ENCODE measurements at regions not wholly inside any gene's neighbourhood (a gene's known extent, or its start where the extent isn't known, plus 50 kb on each side); places are given as distances from the start of the nearest gene placed in this dataset.
"Not testable (repeated sequence)": the region's sequence is repeated elsewhere in the genome, so short reads cannot be mapped to it uniquely, and the experiment has no call there.

DNA sequence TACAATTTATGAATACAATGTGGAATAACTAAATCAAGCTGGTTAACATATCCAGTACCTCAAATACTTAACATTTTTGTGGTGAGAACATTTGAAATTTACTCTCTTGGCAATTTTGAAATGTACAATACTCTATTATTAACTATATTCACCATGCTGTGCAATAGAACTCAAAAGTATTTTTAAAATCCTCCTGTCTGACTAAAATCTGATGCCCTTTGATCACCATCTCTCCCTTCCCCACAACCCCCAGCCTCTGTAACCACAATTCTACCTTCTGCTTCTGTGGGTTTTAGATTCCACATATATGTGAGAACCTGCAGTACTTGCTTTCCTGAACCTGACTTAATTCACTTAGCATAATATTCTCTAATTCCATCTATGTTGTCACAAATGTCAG lies 71.6 kb upstream of the ALOX12 start:
- H3K4me3 Mint-ChIP-seq: no peak overlapping the region
- CTCF ChIA-PET: no interaction called here
- H3K4me1 Mint-ChIP-seq: peaks cover 18% of the 10 kb centered on the region
- H3K27ac Mint-ChIP-seq: no peak overlapping the region
- peaks cover 26% of the 10 kb centered on the region for H3K27me3 Mint-ChIP-seq
- peak; percentile 45 for DNase-seq
- no peaks in the 10 kb centered on the region for H3K9me3 Mint-ChIP-seq
- no peaks in the 10 kb centered on the region for H3K36me3 Mint-ChIP-seq

DNA sequence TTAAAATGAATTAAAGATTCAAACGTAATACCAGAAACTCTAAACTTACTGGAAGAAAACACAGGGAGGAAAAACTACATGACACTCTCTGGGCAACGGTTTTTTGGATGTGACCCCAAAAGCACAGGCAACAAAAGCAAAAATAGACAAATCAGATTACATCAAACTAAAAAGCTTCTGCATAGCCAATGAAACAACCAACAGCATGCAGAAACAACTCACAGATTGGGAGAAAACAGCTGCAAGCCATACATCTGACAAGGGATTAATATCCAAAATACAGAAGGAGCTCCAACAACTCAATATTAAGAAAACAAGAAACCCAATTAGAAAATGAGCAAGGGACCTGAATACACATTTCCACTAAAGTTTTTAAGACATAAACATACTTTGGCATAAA lies 69.2 kb upstream of the ALOX12 start:
- CTCF ChIA-PET: interaction anchor here (1.1 kb wide), 1 partner anchor 12 kb away, joined by 3 read pairs; no protein-coding TSS in a partner anchor
- Mint-ChIP-seq H3K4me3 (no peak overlapping the region), H3K4me1 (peaks cover 18% of the 10 kb centered on the region), H3K36me3 (no peaks in the 10 kb centered on the region), H3K9me3 (no peaks in the 10 kb centered on the region), H3K27ac (no peak overlapping the region), H3K27me3 (peaks cover 26% of the 10 kb centered on the region)
- no peak for DNase-seq

DNA sequence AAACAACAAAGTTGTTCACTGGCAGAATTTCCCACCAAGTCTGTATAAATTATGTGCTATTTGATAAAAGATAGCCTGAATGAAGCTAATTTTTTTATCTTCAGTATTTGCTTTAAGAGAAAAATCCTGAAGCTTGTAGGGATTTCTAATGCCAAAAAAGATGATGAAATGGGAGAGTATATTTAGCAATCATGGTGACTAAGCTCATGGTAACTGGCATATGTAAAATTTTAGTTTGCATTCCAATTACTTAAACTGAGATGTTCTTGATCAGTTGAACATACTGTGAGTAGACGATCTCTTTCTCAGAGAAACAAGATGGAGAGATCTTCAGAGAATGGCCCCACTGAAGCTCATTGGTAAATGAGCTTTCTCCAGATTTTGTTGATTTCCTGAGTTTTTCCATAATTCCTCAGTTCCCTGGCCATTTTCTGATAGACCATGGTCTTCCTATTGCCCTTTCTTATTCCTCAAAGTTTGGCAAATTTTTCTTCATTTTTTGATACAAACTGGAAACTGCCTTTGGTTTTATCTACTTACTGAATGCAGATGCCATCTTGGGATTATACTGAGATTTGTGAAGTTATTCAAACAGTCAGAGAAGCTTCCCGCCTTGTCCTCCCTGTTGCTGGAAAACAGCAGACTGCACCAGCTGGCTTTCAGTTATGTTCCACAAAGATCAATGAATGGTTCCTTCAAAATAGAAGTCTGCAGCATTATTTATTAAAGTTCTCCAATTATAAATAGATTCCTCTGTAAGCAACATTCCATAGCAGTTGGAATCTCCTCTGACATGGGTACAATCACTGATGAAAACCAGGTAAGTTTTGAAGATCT lies 68.3 kb upstream of the ALOX12 start:
- CTCF ChIA-PET: interaction anchor here (1.1 to 2.1 kb wide), 3 partner anchors 13 to 77 kb away, joined by 3 to 7 read pairs (median 4); no protein-coding TSS in a partner anchor
- Mint-ChIP-seq H3K4me3 (no peak overlapping the region), H3K4me1 (peaks cover 15% of the 10 kb centered on the region), H3K27me3 (peaks cover 20% of the 10 kb centered on the region), H3K27ac (no peak overlapping the region), H3K36me3 (no peaks in the 10 kb centered on the region), H3K9me3 (no peaks in the 10 kb centered on the region)
- no peak for DNase-seq

DNA sequence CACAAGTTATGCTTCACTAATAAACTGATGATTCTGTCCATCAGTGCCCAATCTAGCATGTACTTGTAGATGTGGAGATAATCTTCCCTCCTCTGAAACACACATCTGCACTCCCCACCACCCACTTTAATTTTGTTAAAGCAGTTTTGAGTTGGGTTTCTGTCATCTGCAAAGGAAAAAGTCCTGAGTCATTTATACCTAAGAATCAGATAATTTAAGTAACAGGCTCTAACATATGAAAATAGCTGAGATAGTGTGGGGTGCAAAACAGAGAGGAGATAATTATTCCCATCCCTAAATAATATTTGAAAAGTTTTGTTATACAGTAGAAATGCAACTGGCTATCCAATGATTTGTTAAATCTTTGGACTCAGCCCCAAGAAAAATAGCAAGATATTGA lies 67.7 kb upstream of the ALOX12 start:
- Mint-ChIP-seq H3K9me3 (no peaks in the 10 kb centered on the region), H3K4me1 (peaks cover 13% of the 10 kb centered on the region), H3K27me3 (peaks cover 15% of the 10 kb centered on the region), H3K27ac (no peak overlapping the region), H3K4me3 (no peak overlapping the region), H3K36me3 (no peaks in the 10 kb centered on the region)
- CTCF ChIA-PET: interaction anchor here (0.6 to 2.1 kb wide), 4 partner anchors 15 to 76 kb away, joined by 3 to 7 read pairs (median 4); no protein-coding TSS in a partner anchor
- no peak for DNase-seq

DNA sequence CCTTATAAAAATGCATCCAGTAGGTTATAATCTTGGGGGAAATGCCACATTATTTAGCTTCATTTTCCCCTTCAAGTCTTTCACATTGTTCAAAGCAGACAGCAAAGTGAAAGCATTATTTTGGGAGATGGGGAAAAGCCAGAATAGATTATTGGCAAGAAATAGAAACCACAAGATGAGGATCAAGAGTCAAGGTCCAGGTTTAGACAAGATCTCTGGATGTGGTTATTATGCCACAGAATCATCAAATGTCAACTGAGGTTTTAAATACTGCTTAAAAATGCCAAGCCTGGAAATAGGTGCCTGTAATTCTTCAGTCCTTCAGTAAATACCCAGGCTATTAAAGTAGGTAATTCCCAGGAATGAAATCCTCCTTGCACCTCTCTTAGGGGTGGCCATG lies 65.1 kb upstream of the ALOX12 start:
- H3K4me3 Mint-ChIP-seq: no peak overlapping the region
- no peak overlapping the region for H3K27ac Mint-ChIP-seq
- H3K4me1 Mint-ChIP-seq: no peaks in the 10 kb centered on the region
- DNase-seq: no peak
- no peaks in the 10 kb centered on the region for H3K9me3 Mint-ChIP-seq
- CTCF ChIA-PET: no interaction called here
- H3K27me3 Mint-ChIP-seq: peaks cover 15% of the 10 kb centered on the region
- H3K36me3 Mint-ChIP-seq: no peaks in the 10 kb centered on the region

DNA sequence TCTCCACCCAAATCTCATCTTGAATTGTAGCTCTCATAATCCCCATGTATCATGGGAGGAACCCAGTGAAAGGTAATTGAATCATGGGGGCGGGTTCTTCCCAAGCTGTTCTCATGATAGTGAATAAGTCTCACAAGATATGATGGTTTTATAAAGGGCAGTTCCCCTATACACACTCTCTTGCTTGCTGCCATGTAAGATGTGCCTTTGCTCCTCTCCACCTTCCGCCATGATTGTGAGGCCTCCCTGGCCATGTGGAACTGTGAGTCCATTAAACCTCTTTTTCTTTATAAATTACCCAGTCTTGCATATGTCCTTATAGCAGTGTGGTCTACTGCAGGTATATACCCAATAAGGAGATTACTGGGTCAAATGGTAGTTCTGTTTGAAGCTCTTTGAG lies 61.3 kb upstream of the ALOX12 start:
- DNase-seq, H3K9me3 Mint-ChIP-seq, H3K4me3 Mint-ChIP-seq, H3K4me1 Mint-ChIP-seq, H3K36me3 Mint-ChIP-seq, H3K27ac Mint-ChIP-seq, H3K27me3 Mint-ChIP-seq: not testable (repeated sequence)
- CTCF ChIA-PET: interaction anchor here (1.4 to 1.6 kb wide), 2 partner anchors 20 to 70 kb away, joined by 3 to 4 read pairs; no protein-coding TSS in a partner anchor

DNA sequence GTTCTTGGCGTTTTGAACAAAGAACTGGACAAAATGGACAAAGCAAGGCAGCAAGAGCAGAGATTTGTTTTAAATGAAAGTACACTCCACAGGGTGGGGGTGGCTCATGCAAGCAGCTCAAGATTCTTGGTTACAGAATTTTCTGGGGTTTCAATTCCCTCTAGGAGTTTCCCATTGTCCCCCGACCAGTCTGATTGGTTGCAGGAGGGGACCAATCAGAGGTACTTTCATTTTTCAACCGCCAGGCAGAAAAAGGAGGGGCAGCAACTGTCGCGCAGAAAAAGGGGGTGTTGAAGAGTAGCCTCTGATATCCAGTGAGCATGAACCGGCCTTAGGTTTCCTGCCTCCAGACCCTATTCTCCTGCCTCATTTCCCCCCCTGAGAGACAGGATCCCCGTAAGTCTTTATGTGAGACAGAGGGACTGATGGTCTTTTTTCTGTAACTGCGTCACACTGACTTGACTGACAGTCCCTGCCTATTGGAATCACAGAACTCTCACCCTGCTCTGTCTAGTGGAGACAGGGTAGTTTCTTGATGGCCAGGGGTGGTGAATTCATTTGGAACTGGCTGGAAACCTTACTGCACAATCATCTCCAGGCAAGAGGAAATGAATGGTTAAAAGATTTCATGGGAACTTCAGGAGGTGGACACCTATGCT lies 59.4 kb upstream of the ALOX12 start:
- H3K27me3 Mint-ChIP-seq: no peaks in the 10 kb centered on the region
- H3K27ac Mint-ChIP-seq: peak overlapping the region; percentile 38
- H3K4me1 Mint-ChIP-seq: peaks cover 20% of the 10 kb centered on the region
- H3K4me3 Mint-ChIP-seq: peak overlapping the region; percentile 49
- DNase-seq: peak; percentile 43
- H3K36me3 Mint-ChIP-seq: no peaks in the 10 kb centered on the region
- H3K9me3 Mint-ChIP-seq: no peaks in the 10 kb centered on the region
- CTCF ChIA-PET: interaction anchor here (0.8 kb wide), 1 partner anchor 26 kb away, joined by 3 read pairs; no protein-coding TSS in a partner anchor

DNA sequence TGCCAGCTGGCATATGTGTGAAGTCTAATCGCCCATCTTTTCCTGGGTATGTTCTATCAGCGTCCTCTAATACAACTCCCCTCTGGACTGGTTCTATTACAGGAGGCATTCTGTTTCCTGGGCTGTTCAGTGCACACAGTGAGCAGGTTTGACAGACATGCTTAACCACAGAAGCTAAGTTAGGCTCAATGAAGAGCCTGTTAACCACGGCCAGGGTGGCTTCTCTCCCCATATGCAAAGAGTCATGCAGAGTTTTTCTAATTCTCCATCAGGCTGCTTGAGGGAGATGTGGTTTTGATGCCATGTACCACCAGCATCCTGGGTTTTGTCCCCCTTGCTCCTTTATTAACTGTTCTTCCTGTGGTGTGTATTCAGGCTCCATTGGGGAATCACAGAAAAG lies 57.2 kb upstream of the ALOX12 start:
- no peak overlapping the region for H3K4me3 Mint-ChIP-seq
- H3K27me3 Mint-ChIP-seq: peaks cover 4% of the 10 kb centered on the region
- H3K9me3 Mint-ChIP-seq: no peaks in the 10 kb centered on the region
- no peak overlapping the region for H3K27ac Mint-ChIP-seq
- CTCF ChIA-PET: interaction anchor here (1.6 to 1.7 kb wide), 2 partner anchors 24 to 28 kb away, joined by 3 to 4 read pairs; no protein-coding TSS in a partner anchor
- no peak for DNase-seq
- no peaks in the 10 kb centered on the region for H3K36me3 Mint-ChIP-seq
- peaks cover 20% of the 10 kb centered on the region for H3K4me1 Mint-ChIP-seq

DNA sequence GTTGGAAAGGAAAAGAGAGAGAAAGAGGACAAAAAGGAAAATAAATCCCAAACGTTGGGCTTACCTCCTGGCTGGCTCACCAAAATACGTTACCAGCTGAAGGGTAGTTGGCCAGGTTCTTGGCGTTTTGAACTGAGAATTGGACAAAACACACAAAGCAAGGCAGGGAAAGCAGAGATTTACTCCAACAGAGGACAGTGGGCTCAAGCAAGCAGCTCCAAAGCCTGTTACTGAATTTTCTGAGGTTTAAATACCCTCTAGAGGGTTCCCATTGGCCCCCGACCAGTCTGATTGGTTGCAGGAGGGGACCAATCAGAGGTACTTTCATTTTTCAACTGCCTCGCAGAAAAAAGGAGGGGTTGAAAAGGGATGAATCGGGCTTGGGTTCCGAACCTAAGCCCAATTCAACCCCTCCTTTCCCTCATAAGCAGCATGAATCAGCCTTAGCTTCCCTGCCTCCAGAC lies 55.6 kb upstream of the ALOX12 start:
- Mint-ChIP-seq H3K27ac (peak overlapping the region; percentile 65), H3K9me3 (no peaks in the 10 kb centered on the region), H3K36me3 (no peaks in the 10 kb centered on the region), H3K4me3 (peak overlapping the region; percentile 56), H3K4me1 (peaks cover 20% of the 10 kb centered on the region), H3K27me3 (peaks cover 4% of the 10 kb centered on the region)
- peak; percentile 36 for DNase-seq
- CTCF ChIA-PET: interaction anchor here (1.2 kb wide), 1 partner anchor 25 kb away, joined by 4 read pairs; no protein-coding TSS in a partner anchor

DNA sequence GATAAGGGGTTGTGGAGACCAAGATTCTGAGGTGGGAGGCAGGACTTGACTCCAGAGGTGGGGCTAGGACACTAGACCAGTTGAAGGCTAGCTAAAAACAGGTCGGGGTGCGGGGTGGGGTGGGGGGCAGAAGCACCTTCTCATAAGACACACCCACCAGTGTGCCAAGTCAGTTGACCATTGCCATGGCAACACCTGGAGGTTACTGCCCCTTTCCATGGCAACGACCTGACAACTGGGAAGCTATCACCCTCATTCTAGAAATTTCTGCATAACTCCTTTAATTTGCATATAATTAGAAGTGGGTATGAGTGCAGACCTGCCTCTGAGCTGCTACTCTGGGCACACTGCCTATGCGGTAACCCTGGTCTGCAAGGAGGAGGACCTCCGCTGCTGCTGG lies 53.9 kb upstream of the ALOX12 start:
- H3K9me3 Mint-ChIP-seq: no peaks in the 10 kb centered on the region
- CTCF ChIA-PET: no interaction called here
- H3K27ac Mint-ChIP-seq: no peak overlapping the region
- no peaks in the 10 kb centered on the region for H3K36me3 Mint-ChIP-seq
- H3K4me1 Mint-ChIP-seq: peaks cover 16% of the 10 kb centered on the region
- H3K4me3 Mint-ChIP-seq: no peak overlapping the region
- no peak for DNase-seq
- H3K27me3 Mint-ChIP-seq: peaks cover 4% of the 10 kb centered on the region

DNA sequence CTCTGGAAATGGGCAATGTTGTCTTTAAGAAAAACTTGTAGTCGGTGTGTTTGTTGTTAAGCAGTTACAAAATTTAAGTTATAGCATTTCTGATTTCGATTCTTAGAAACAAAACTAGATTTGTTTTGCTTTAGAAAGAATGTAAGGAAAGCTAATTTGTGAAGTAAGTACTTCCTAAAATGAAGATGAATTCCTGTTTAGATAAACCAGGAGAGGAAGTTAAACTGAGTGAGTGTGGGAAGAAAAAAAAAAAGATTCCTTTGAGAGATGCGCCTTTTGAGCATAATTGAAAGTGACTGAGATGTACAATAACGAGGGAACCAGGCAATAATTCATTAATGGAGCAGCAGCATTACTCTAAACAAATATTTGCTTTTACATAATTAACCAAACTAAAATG lies 52.4 kb upstream of the ALOX12 start:
- Mint-ChIP-seq H3K27ac (no peak overlapping the region), H3K4me1 (peaks cover 17% of the 10 kb centered on the region), H3K9me3 (no peaks in the 10 kb centered on the region), H3K36me3 (no peaks in the 10 kb centered on the region), H3K4me3 (no peak overlapping the region), H3K27me3 (peaks cover 4% of the 10 kb centered on the region)
- no peak for DNase-seq
- CTCF ChIA-PET: interaction anchor here (1.0 kb wide), 1 partner anchor 32 kb away, joined by 3 read pairs; no protein-coding TSS in a partner anchor
